DMS114 treated with DMSO at 0.1 percent for 48 hours (cell line): ENCODE measurements at regions not wholly inside any gene's neighbourhood (a gene's known extent, or its start where the extent isn't known, plus 50 kb on each side); places are given as distances from the start of the nearest gene placed in this dataset.

Experiments
- DNase-seq: peaks from one replicate; lab custom pipeline; 2025; ENCODE audit not compliant: unreplicated experiment; lab: John Stamatoyannopoulos, UW

GRCh38 chr5:165665735-165666400 is 2160.4 kb downstream of the MAT2B start:
- DNase-seq, result no peak

GRCh38 chr5:165673499-165673898 is 2168.1 kb downstream of the MAT2B start:
- no peak for DNase-seq

GRCh38 chr5:165695796-165696195 is 2190.4 kb downstream of the MAT2B start:
- DNase-seq, result no peak

- DNase-seq, result no peak
Observed at GRCh38 chr5:165705960-165706359, 2200.5 kb downstream of the MAT2B start.

GRCh38 chr5:165712011-165712410 is 2206.6 kb downstream of the MAT2B start:
- DNase-seq, result no peak

GRCh38 chr5:165714598-165714997 is 2209.2 kb downstream of the MAT2B start:
- no peak for DNase-seq

- DNase-seq, result no peak
Observed at GRCh38 chr5:165720901-165721300, 2215.5 kb downstream of the MAT2B start.

GRCh38 chr5:165722401-165722800 is 2217.0 kb downstream of the MAT2B start:
- DNase-seq, result no peak

GRCh38 chr5:165723931-165724330 is 2218.5 kb downstream of the MAT2B start:
- DNase-seq, result no peak

GRCh38 chr5:165728425-165728824 is 2223.0 kb downstream of the MAT2B start:
- DNase-seq, result no peak

GRCh38 chr5:165735388-165735787 is 2230.0 kb downstream of the MAT2B start:
- no peak for DNase-seq

- DNase-seq, result no peak
Observed at GRCh38 chr5:165739079-165739741, 2233.8 kb downstream of the MAT2B start.

- no peak for DNase-seq
Observed at GRCh38 chr5:165757791-165758190, 2252.4 kb downstream of the MAT2B start.

GRCh38 chr5:165775111-165775510 is 2269.7 kb downstream of the MAT2B start:
- no peak for DNase-seq

- no peak for DNase-seq
Observed at GRCh38 chr5:165779505-165779904, 2274.1 kb downstream of the MAT2B start.

- DNase-seq, result no peak
Observed at GRCh38 chr5:165780901-165781300, 2275.5 kb downstream of the MAT2B start.

GRCh38 chr5:165781738-165782137 is 2276.3 kb downstream of the MAT2B start:
- DNase-seq, result no peak

GRCh38 chr5:165783024-165783423 is 2277.6 kb downstream of the MAT2B start:
- DNase-seq, result no peak

GRCh38 chr5:165786073-165786472 is 2280.7 kb downstream of the MAT2B start:
- DNase-seq, result no peak

GRCh38 chr5:165795073-165795472 is 2289.7 kb downstream of the MAT2B start:
- DNase-seq, result no peak

- DNase-seq, result no peak
Observed at GRCh38 chr5:165805756-165806155, 2300.3 kb downstream of the MAT2B start.

GRCh38 chr5:165808335-165808734 is 2302.9 kb downstream of the MAT2B start:
- no peak for DNase-seq

- no peak for DNase-seq
Observed at GRCh38 chr5:165809914-165810313, 2304.5 kb downstream of the MAT2B start.
